Activated CD8-positive, alpha-beta T cell treated with anti-CD3 and anti-CD28 coated beads for 36 hours (primary cell): ENCODE measurements at regions not wholly inside any gene's neighbourhood (a gene's known extent, or its start where the extent isn't known, plus 50 kb on each side); places are given as distances from the start of the nearest gene placed in this dataset.

Source experiments
- ATAC-seq: fragments of 200-7000 bp; cut with Tn5 transposase; one replicate; pipeline ENCODE4 v1.10.0; 2021; ENCODE audit warnings: mild to moderate bottlenecking, moderate library complexity
- CTCF ChIA-PET: fragments of 350-600 bp; sonication (Branson Sonifier 250); formaldehyde crosslinking; loops from one replicate; lab custom pipeline; 2021; ENCODE audit warnings: antibody characterized with exemption; lab: Charles Lee
- POLR2A ChIA-PET: fragments of 350-600 bp; sonication (Branson Sonifier 250); formaldehyde crosslinking; loops from one replicate; lab custom pipeline; 2021; ENCODE audit warnings: antibody characterized with exemption; lab: Charles Lee
- DNase-seq: peaks from one replicate; pipeline ENCODE4 v3.0.0-alpha.2; 2020
- H3K27ac Mint-ChIP-seq: one replicate; pipeline ENCODE4 v1.8.0; 2021; ENCODE audit warnings: mild to moderate bottlenecking, mixed read lengths
- H3K27me3 Mint-ChIP-seq: one replicate; pipeline ENCODE4 v1.8.0; 2021; ENCODE audit warnings: mixed read lengths
- H3K36me3 Mint-ChIP-seq: one replicate; pipeline ENCODE4 v1.8.0; 2021; ENCODE audit warnings: low read depth, mixed read lengths
- H3K4me1 Mint-ChIP-seq: one replicate; pipeline ENCODE4 v1.8.0; 2021; ENCODE audit warnings: low read depth, mixed read lengths
- H3K4me3 Mint-ChIP-seq: one replicate; pipeline ENCODE4 v1.8.0; 2021; ENCODE audit warnings: mild to moderate bottlenecking, moderate library complexity, mixed read lengths
- H3K9me3 Mint-ChIP-seq: one replicate; pipeline ENCODE4 v1.8.0; 2021; ENCODE audit warnings: mixed read lengths
- CTCF ChIP-seq: fragments of 200-600 bp; IDR thresholded peaks from one replicate; pipeline ENCODE4 v1.8.0; 2022; ENCODE audit warnings: antibody characterized with exemption, mild to moderate bottlenecking
- intact Hi-C: fragments of 100-400 bp; cut with micrococcal nuclease; formaldehyde crosslinking; loops from one replicate; pipeline ENCODE4 v1.10.0; 2022

DNA sequence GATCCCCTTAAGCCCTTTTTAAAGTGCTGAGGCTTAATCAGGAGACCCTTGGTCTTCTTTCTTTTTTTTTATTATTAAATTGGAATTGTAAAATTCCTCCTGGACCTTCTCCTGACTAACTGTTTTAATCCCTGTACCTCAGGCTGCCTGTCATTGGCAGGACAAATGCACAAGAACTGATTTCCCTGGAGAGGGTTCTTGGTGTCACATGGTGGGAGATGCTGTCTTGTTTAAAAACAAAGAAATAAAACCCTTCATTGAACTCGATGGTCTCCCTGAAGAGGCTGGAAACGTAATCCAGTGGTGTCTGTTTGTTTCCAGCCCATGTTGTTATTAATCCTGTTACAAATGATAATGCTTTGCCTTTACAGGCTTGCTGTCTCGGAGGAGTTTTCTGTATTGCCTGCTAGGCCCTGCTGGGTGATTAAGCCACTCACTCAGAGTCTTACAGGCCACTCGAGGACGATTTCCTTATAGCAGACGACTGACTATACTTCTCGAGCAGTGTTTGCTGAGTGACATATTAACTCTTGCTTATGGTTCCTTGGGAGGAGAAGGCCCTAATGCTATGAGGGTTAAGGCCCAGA is 100.5 kb upstream of the MGAT5 start:
- no peak for DNase-seq
- intact Hi-C loops = no loop called here
- Mint-ChIP-seq H3K4me1 (peaks cover 31% of the 10 kb centered on the region), H3K9me3 (no peaks in the 10 kb centered on the region), H3K27ac (no peak overlapping the region), H3K4me3 (no peak overlapping the region), H3K27me3 (no peaks in the 10 kb centered on the region), H3K36me3 (peaks cover 14% of the 10 kb centered on the region)
- ChIA-PET CTCF (no interaction called here), POLR2A (no interaction called here)
- TF ChIP-seq CTCF = no peak
- ATAC-seq = no peak

DNA sequence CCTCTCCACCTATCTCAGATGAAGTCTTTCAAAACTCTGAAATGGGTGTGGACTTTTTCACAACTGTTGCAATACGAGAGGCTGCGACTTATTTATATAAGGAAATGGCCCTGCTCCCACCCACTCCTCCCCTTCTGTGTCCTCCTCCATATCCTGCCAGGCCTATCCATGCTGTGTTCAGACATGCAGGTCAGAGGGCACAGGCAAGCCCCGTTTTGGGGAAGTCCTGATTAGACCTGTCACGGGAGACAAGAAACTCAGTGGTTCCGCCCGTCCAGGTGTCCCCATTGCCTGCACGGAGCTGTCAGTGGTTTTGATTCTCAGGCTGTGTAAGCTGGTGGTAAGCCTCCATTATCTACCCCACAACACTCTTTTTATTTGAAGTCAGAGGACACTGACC is 99.6 kb upstream of the MGAT5 start:
- no peak for ATAC-seq
- Mint-ChIP-seq H3K36me3 (peaks cover 14% of the 10 kb centered on the region), H3K4me3 (no peak overlapping the region), H3K9me3 (no peaks in the 10 kb centered on the region), H3K27me3 (no peaks in the 10 kb centered on the region), H3K4me1 (peaks cover 31% of the 10 kb centered on the region), H3K27ac (no peak overlapping the region)
- ChIA-PET POLR2A (no interaction called here), CTCF (no interaction called here)
- no peak for DNase-seq
- intact Hi-C loops = no loop called here
- TF ChIP-seq CTCF = no peak

DNA sequence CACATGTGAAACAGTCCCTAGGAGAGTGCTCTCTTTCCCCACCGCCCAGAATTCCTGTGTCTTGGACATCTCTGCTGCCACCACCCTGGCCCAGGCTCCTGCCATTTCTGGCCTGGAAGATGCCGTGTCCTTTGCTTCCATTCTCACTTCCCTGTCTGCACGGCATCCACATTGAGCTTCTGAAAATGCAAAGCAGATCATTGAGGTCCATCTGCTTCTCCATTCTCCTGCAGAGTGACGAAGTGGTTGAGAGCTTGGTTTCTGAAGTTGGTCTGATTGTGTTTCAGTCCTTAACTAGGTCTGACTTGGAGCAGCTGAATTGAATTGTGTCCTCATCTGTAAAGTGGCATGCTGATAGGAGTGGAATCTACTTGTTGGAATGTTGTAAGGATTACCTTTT is 98.7 kb upstream of the MGAT5 start:
- Mint-ChIP-seq H3K27ac (no peak overlapping the region), H3K9me3 (no peaks in the 10 kb centered on the region), H3K4me3 (no peak overlapping the region), H3K36me3 (peaks cover 14% of the 10 kb centered on the region), H3K4me1 (peaks cover 28% of the 10 kb centered on the region), H3K27me3 (no peaks in the 10 kb centered on the region)
- POLR2A ChIA-PET = interaction anchor here (1.0 kb wide), 1 partner anchor 11 kb away, joined by 4 read pairs; no protein-coding TSS in a partner anchor
- CTCF ChIA-PET = interaction anchor here (0.9 to 1.3 kb wide), 2 partner anchors 19 to 37 kb away, joined by 3 read pairs; no protein-coding TSS in a partner anchor
- no peak for TF ChIP-seq CTCF
- no peak for ATAC-seq
- intact Hi-C loops = no loop called here
- no peak for DNase-seq

- no peaks in the 10 kb centered on the region for H3K9me3 Mint-ChIP-seq
- TF ChIP-seq CTCF = no peak
- peaks cover 56% of the 10 kb centered on the region for H3K4me1 Mint-ChIP-seq
- ATAC-seq (no peak), DNase-seq (no peak)
- intact Hi-C loops = no loop called here
- ChIA-PET CTCF (no interaction called here), POLR2A (no interaction called here)
- no peak overlapping the region for H3K27ac Mint-ChIP-seq
- H3K4me3 Mint-ChIP-seq = no peak overlapping the region
- H3K27me3 Mint-ChIP-seq = no peaks in the 10 kb centered on the region
- peaks cover 2% of the 10 kb centered on the region for H3K36me3 Mint-ChIP-seq
Measured at GRCh38 chr2:134158295-134158694, 95.6 kb upstream of the MGAT5 start.

- no peak for TF ChIP-seq CTCF
- H3K4me1 Mint-ChIP-seq = peaks cover 69% of the 10 kb centered on the region
- DNase-seq (no peak), ATAC-seq (no peak)
- CTCF ChIA-PET = interaction anchor here (1.4 to 1.5 kb wide), 2 partner anchors 43 to 46 kb away, joined by 4 read pairs; no protein-coding TSS in a partner anchor
- H3K4me3 Mint-ChIP-seq = no peak overlapping the region
- H3K27me3 Mint-ChIP-seq = no peaks in the 10 kb centered on the region
- intact Hi-C loops = no loop called here
- POLR2A ChIA-PET = interaction anchor here (0.9 to 1.3 kb wide), 2 partner anchors 12 to 112 kb away, joined by 3 read pairs; no protein-coding TSS in a partner anchor
- no peaks in the 10 kb centered on the region for H3K9me3 Mint-ChIP-seq
- peak overlapping the region; percentile 23 for H3K27ac Mint-ChIP-seq
- peaks cover 6% of the 10 kb centered on the region for H3K36me3 Mint-ChIP-seq
Measured at GRCh38 chr2:134161170-134161547, 92.7 kb upstream of the MGAT5 start.
